ENCODE measurements at regions not wholly inside any gene's neighbourhood (a gene's known extent, or its start where the extent isn't known, plus 50 kb on each side); places are given as distances from the start of the nearest gene placed in this dataset.

DNA sequence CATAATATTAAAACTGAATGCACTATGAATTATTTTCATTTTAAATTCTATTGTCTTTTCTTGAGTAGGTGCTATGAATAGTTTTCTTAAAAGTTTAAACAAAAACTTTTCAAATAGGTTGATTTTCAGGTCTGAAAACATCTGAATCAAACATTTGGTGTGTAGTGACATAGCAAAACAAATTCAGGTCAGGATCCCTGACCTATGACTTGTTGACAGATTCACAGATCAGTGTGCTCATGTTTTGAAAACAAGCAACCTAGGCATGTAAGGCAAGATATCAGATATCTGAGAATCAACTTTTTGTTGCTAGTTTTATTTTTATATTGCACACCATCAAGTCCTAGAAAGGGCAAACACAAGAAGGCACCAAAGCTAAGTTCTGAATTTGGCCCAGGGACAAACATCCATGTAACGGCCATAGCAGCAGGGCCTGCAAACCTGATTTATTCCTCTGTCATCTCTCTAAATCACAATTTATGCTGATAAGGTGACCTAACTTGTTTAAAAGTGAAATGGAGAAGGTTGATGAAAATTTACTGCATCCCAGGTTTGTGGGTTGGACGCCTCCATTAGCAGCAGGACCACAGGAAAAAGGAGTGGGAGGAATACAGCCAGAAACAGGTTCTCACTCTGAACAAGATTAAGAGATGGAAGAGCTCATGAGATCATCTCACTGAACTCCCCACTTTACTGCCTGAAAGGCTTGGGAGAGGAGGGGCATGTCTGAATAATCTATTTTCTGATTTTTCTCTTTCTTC lies 337.7 kb downstream of the KCNRG start (continued):
- TF ChIP-seq, protein P1, sequence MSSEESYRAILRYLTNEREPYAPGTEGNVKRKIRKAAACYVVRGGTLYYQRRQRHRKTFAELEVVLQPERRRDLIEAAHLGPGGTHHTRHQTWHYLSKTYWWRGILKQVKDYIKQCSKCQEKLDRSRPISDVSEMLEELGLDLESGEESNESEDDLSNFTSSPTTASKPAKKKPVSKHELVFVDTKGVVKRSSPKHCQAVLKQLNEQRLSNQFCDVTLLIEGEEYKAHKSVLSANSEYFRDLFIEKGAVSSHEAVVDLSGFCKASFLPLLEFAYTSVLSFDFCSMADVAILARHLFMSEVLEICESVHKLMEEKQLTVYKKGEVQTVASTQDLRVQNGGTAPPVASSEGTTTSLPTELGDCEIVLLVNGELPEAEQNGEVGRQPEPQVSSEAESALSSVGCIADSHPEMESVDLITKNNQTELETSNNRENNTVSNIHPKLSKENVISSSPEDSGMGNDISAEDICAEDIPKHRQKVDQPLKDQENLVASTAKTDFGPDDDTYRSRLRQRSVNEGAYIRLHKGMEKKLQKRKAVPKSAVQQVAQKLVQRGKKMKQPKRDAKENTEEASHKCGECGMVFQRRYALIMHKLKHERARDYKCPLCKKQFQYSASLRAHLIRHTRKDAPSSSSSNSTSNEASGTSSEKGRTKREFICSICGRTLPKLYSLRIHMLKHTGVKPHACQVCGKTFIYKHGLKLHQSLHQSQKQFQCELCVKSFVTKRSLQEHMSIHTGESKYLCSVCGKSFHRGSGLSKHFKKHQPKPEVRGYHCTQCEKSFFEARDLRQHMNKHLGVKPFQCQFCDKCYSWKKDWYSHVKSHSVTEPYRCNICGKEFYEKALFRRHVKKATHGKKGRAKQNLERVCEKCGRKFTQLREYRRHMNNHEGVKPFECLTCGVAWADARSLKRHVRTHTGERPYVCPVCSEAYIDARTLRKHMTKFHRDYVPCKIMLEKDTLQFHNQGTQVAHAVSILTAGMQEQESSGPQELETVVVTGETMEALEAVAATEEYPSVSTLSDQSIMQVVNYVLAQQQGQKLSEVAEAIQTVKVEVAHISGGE (tag by site-specific recombination; conservative IDR thresholded peaks at IDR 0.05; ENCODE audit: low read depth) = no peak
- TF ChIP-seq ZNF521 (tag by site-specific recombination; IDR thresholded peaks at IDR 0.05) (no peak), TCF7L2 (IDR thresholded peaks at IDR 0.05; ENCODE audit: borderline replicate concordance, low read depth, low read length) (no peak), ZNF792 (tag by site-specific recombination; IDR thresholded peaks at IDR 0.05) (no peak), ZNF426 (tag by site-specific recombination; IDR thresholded peaks at IDR 0.05) (no peak), ZBTB8A (tag by site-specific recombination; IDR thresholded peaks at IDR 0.05) (no peak), ZNF785 (tag by site-specific recombination; IDR thresholded peaks at IDR 0.05) (no peak), TRIM28 (IDR thresholded peaks at IDR 0.05; ENCODE audit: borderline replicate concordance, low read length) (no peak), KLF9 (tag by site-specific recombination; IDR thresholded peaks at IDR 0.05; ENCODE audit: low read depth) (no peak), PRDM1 (tag by site-specific recombination; IDR thresholded peaks at IDR 0.05) (peak; percentile 26; the same call in 1 of the 2 replicates), ZFP3 (tag by site-specific recombination; IDR thresholded peaks at IDR 0.05; ENCODE audit: low read depth) (no peak), ZNF585B (tag by site-specific recombination; IDR thresholded peaks at IDR 0.05) (no peak), ZNF23 (tag by site-specific recombination; IDR thresholded peaks at IDR 0.05; ENCODE audit: borderline replicate concordance) (no peak), YY2 (tag by site-specific recombination; IDR thresholded peaks at IDR 0.05) (no peak), ZNF292 (tag by site-specific recombination; IDR thresholded peaks at IDR 0.05; ENCODE audit: borderline replicate concordance, low read depth) (no peak), ZNF529 (tag by site-specific recombination; IDR thresholded peaks at IDR 0.05; ENCODE audit: insufficient replicate concordance) (no peak), ZNF221 (tag by site-specific recombination; IDR thresholded peaks at IDR 0.05; ENCODE audit: borderline replicate concordance) (no peak), MZF1 (tag by site-specific recombination; IDR thresholded peaks at IDR 0.05; ENCODE audit: borderline replicate concordance) (no peak)
- TF ChIP-seq, protein P2, sequence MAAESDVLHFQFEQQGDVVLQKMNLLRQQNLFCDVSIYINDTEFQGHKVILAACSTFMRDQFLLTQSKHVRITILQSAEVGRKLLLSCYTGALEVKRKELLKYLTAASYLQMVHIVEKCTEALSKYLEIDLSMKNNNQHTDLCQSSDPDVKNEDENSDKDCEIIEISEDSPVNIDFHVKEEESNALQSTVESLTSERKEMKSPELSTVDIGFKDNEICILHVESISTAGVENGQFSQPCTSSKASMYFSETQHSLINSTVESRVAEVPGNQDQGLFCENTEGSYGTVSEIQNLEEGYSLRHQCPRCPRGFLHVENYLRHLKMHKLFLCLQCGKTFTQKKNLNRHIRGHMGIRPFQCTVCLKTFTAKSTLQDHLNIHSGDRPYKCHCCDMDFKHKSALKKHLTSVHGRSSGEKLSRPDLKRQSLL (tag by site-specific recombination; IDR thresholded peaks at IDR 0.05) = no peak
- TF ChIP-seq, protein P3, sequence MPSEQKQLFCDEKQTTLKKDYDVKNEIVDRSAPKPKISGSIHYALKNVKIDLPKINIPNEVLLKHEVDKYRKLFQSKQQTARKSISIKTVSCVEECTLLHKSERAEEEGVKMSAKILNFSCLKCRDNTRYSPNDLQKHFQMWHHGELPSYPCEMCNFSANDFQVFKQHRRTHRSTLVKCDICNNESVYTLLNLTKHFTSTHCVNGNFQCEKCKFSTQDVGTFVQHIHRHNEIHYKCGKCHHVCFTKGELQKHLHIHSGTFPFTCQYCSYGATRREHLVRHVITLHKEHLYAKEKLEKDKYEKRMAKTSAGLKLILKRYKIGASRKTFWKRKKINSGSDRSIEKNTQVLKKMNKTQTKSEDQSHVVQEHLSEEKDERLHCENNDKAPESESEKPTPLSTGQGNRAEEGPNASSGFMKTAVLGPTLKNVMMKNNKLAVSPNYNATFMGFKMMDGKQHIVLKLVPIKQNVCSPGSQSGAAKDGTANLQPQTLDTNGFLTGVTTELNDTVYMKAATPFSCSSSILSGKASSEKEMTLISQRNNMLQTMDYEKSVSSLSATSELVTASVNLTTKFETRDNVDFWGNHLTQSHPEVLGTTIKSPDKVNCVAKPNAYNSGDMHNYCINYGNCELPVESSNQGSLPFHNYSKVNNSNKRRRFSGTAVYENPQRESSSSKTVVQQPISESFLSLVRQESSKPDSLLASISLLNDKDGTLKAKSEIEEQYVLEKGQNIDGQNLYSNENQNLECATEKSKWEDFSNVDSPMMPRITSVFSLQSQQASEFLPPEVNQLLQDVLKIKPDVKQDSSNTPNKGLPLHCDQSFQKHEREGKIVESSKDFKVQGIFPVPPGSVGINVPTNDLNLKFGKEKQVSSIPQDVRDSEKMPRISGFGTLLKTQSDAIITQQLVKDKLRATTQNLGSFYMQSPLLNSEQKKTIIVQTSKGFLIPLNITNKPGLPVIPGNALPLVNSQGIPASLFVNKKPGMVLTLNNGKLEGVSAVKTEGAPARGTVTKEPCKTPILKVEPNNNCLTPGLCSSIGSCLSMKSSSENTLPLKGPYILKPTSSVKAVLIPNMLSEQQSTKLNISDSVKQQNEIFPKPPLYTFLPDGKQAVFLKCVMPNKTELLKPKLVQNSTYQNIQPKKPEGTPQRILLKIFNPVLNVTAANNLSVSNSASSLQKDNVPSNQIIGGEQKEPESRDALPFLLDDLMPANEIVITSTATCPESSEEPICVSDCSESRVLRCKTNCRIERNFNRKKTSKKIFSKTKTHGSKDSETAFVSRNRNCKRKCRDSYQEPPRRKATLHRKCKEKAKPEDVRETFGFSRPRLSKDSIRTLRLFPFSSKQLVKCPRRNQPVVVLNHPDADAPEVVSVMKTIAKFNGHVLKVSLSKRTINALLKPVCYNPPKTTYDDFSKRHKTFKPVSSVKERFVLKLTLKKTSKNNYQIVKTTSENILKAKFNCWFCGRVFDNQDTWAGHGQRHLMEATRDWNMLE (tag by site-specific recombination; conservative IDR thresholded peaks at IDR 0.05; ENCODE audit: low read depth) = no peak
- TF ChIP-seq, protein P4, sequence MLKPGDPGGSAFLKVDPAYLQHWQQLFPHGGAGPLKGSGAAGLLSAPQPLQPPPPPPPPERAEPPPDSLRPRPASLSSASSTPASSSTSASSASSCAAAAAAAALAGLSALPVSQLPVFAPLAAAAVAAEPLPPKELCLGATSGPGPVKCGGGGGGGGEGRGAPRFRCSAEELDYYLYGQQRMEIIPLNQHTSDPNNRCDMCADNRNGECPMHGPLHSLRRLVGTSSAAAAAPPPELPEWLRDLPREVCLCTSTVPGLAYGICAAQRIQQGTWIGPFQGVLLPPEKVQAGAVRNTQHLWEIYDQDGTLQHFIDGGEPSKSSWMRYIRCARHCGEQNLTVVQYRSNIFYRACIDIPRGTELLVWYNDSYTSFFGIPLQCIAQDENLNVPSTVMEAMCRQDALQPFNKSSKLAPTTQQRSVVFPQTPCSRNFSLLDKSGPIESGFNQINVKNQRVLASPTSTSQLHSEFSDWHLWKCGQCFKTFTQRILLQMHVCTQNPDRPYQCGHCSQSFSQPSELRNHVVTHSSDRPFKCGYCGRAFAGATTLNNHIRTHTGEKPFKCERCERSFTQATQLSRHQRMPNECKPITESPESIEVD (tag by site-specific recombination; IDR thresholded peaks at IDR 0.05) = peak; percentile 49; the same call in 1 of the 2 replicates
- TF ChIP-seq, protein P5, sequence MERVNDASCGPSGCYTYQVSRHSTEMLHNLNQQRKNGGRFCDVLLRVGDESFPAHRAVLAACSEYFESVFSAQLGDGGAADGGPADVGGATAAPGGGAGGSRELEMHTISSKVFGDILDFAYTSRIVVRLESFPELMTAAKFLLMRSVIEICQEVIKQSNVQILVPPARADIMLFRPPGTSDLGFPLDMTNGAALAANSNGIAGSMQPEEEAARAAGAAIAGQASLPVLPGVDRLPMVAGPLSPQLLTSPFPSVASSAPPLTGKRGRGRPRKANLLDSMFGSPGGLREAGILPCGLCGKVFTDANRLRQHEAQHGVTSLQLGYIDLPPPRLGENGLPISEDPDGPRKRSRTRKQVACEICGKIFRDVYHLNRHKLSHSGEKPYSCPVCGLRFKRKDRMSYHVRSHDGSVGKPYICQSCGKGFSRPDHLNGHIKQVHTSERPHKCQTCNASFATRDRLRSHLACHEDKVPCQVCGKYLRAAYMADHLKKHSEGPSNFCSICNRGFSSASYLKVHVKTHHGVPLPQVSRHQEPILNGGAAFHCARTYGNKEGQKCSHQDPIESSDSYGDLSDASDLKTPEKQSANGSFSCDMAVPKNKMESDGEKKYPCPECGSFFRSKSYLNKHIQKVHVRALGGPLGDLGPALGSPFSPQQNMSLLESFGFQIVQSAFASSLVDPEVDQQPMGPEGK (tag by site-specific recombination; IDR thresholded peaks at IDR 0.05) = no peak
- TF ChIP-seq, protein P6, sequence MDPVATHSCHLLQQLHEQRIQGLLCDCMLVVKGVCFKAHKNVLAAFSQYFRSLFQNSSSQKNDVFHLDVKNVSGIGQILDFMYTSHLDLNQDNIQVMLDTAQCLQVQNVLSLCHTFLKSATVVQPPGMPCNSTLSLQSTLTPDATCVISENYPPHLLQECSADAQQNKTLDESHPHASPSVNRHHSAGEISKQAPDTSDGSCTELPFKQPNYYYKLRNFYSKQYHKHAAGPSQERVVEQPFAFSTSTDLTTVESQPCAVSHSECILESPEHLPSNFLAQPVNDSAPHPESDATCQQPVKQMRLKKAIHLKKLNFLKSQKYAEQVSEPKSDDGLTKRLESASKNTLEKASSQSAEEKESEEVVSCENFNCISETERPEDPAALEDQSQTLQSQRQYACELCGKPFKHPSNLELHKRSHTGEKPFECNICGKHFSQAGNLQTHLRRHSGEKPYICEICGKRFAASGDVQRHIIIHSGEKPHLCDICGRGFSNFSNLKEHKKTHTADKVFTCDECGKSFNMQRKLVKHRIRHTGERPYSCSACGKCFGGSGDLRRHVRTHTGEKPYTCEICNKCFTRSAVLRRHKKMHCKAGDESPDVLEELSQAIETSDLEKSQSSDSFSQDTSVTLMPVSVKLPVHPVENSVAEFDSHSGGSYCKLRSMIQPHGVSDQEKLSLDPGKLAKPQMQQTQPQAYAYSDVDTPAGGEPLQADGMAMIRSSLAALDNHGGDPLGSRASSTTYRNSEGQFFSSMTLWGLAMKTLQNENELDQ (tag by site-specific recombination; IDR thresholded peaks at IDR 0.05; ENCODE audit: low read depth) = no peak

All from HEK293 (cell line).